ENCODE measurements at regions not wholly inside any gene's neighbourhood (a gene's known extent, or its start where the extent isn't known, plus 50 kb on each side); places are given as distances from the start of the nearest gene placed in this dataset.

DNA sequence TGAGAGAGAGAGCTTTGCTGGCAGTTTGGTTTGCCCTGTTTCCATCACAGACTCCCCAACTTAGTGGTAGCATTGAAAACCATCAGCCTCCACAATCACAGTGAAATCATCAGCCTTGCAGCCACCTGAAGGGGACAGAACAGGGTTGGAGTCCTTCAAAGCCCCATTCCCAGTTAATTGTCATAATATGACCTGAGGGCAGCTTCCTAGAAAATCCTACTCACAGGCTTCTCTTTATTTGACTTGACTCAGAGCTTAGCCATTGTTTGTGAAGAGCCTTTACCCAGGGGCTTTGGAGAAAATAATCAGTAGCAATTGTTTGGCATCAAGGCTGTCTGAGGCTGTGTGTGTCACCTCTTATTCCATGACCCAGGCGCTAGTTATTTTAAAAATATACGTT lies 308.7 kb downstream of the CBLN2 start:
- TF ChIP-seq, protein P1, sequence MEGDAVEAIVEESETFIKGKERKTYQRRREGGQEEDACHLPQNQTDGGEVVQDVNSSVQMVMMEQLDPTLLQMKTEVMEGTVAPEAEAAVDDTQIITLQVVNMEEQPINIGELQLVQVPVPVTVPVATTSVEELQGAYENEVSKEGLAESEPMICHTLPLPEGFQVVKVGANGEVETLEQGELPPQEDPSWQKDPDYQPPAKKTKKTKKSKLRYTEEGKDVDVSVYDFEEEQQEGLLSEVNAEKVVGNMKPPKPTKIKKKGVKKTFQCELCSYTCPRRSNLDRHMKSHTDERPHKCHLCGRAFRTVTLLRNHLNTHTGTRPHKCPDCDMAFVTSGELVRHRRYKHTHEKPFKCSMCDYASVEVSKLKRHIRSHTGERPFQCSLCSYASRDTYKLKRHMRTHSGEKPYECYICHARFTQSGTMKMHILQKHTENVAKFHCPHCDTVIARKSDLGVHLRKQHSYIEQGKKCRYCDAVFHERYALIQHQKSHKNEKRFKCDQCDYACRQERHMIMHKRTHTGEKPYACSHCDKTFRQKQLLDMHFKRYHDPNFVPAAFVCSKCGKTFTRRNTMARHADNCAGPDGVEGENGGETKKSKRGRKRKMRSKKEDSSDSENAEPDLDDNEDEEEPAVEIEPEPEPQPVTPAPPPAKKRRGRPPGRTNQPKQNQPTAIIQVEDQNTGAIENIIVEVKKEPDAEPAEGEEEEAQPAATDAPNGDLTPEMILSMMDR (optimal IDR thresholded peaks at IDR 0.05 in 1 of 3, IDR thresholded peaks at IDR 0.05 in 1 of 3, conservative IDR thresholded peaks at IDR 0.05 in 1 of 3; ENCODE audit: extremely low read depth in 1 of 3, insufficient read depth in 2 of 3, low read length in 3 of 3), result no peak
- TF ChIP-seq EZH2 (IDR thresholded peaks at IDR 0.05; ENCODE audit: low read length), result no peak
